ENCODE measurements at regions not wholly inside any gene's neighbourhood (a gene's known extent, or its start where the extent isn't known, plus 50 kb on each side); places are given as distances from the start of the nearest gene placed in this dataset.

GRCh38 chr1:173300061-173301044, 93.2 kb upstream of the TNFSF4 start:
- no peak overlapping the region for H3K4me3 ChIP-seq (replicated peaks; ENCODE audit: low read depth, low read length)
- no peak for TF ChIP-seq CTCF (IDR thresholded peaks at IDR 0.05; ENCODE audit: low read length, missing control alignments)
- no peak for DNase-seq (ENCODE audit: low read depth)

- no peak for TF ChIP-seq CTCF (IDR thresholded peaks at IDR 0.05; ENCODE audit: low read length, missing control alignments)
- no peak for DNase-seq (ENCODE audit: low read depth)
- no peak overlapping the region for H3K4me3 ChIP-seq (replicated peaks; ENCODE audit: low read depth, low read length)
Measured at GRCh38 chr1:173301507-173301906, 94.4 kb upstream of the TNFSF4 start.

DNA sequence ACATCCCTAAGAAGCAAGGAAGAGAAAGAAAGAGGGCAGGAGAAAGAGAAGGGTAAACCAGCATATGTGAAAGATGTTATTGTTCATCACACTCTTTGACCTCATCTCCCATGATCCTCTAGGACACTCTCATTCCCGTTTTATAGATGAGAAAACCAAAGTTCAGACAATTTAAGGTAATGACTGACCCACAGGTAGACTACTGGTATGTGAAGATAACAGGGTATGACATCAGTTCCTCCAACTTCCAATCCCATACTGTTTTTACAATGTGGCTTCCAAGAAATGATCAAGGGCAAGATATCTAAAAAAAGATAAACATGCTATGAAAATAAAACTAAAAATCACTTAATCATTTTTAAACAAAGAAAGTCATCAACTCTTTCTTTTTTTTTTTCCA, 95.2 kb upstream of the TNFSF4 start:
- no peak for DNase-seq (ENCODE audit: low read depth)
- H3K4me3 ChIP-seq (replicated peaks; ENCODE audit: low read depth, low read length): no peak overlapping the region
- TF ChIP-seq CTCF (IDR thresholded peaks at IDR 0.05; ENCODE audit: low read length, missing control alignments): no peak

- DNase-seq (ENCODE audit: low read depth): peak; percentile 17
- H3K4me3 ChIP-seq (replicated peaks; ENCODE audit: low read depth, low read length): no peak overlapping the region
- no peak for TF ChIP-seq CTCF (IDR thresholded peaks at IDR 0.05; ENCODE audit: low read length, missing control alignments)
Measured at GRCh38 chr1:173302890-173303829, 96.0 kb upstream of the TNFSF4 start.

GRCh38 chr1:173303984-173304383, 96.9 kb upstream of the TNFSF4 start:
- no peak overlapping the region for H3K4me3 ChIP-seq (replicated peaks; ENCODE audit: low read depth, low read length)
- TF ChIP-seq CTCF (IDR thresholded peaks at IDR 0.05; ENCODE audit: low read length, missing control alignments): no peak
- no peak for DNase-seq (ENCODE audit: low read depth)

- no peak overlapping the region for H3K4me3 ChIP-seq (replicated peaks; ENCODE audit: low read depth, low read length)
- TF ChIP-seq CTCF (IDR thresholded peaks at IDR 0.05; ENCODE audit: low read length, missing control alignments): no peak
- no peak for DNase-seq (ENCODE audit: low read depth)
Measured at GRCh38 chr1:173304529-173305227, 97.5 kb upstream of the TNFSF4 start.

All from fibroblast of pulmonary artery (primary cell).